Activated T-cell treated with anti-CD3 and anti-CD28 coated beads, Interleukin-2, amount 50 U/mL, for 1 hour (primary cell): ENCODE measurements at regions not wholly inside any gene's neighbourhood (a gene's known extent, or its start where the extent isn't known, plus 50 kb on each side); places are given as distances from the start of the nearest gene placed in this dataset.
A peak's percentile ranks its signal among the peaks of the same experiment; 100 is the strongest.

Experiments used
- DNase-seq: peaks from one replicate; pipeline ENCODE4 v3.0.0-alpha.2; 2020

- DNase-seq: no peak
These were observed 252.4 kb upstream of the SLC39A10 start for GRCh38 chr2:195404651-195405050.

DNA sequence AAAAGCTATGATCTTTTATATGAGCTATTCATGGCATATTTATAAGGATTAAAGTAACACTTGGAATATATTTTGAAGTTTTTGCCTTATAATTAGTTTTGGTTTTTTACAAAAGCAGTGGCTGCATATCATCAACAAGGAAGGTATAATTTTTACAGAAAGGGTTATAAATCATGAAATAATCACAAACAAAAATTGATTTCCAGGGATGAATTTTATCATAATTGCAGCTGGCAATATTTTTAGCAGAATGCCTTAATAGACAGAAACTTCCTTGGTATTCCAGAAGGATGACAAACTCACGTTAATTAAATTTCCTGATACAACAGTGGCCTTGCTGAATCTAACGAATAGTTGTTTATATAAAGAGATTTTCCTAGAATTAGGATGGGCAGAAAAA lies 260.5 kb upstream of the SLC39A10 start:
- no peak for DNase-seq

GRCh38 chr2:195395362-195395761 lies 261.7 kb upstream of the SLC39A10 start:
- DNase-seq: no peak

DNA sequence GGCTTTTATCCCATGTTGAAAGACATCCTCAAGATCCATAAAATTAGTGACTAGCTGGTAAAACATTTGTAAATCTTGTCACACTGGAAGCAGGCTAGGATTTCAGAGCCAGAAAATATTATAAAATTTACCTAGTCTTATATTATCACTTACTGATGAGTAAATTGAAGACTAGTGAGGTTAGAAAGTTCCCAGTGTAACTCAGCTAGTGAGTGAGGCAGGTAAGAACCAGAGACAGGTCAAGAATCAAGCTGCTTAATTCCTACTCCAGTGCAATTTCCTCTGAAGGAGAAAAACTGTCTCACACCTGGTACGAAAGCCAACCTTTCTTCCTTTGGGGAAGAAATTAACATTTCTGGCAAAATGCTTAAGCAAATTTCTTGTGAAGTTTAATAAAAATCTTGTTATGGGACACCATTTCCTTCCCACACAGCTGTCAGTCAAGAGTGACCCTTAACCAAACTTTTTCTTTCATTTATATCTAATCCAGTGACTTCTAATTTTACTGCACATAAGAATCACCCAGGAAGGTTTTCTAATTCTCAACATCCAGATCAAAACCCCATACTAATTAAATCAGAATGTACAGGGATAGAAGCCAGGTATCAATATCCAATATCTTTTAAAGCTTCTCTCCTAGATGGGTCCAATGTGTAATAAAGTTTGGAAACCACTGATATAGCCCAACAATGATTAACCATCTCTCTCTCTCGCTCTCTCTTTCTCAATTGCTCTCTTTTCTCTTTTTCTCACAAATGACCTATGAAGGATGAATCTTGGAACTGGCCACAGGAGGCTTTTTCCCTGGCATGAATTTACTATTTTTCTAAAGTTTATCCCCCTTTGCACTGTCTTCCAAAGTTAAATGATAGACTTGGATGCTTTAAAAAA lies 264.3 kb upstream of the SLC39A10 start:
- no peak for DNase-seq

DNA sequence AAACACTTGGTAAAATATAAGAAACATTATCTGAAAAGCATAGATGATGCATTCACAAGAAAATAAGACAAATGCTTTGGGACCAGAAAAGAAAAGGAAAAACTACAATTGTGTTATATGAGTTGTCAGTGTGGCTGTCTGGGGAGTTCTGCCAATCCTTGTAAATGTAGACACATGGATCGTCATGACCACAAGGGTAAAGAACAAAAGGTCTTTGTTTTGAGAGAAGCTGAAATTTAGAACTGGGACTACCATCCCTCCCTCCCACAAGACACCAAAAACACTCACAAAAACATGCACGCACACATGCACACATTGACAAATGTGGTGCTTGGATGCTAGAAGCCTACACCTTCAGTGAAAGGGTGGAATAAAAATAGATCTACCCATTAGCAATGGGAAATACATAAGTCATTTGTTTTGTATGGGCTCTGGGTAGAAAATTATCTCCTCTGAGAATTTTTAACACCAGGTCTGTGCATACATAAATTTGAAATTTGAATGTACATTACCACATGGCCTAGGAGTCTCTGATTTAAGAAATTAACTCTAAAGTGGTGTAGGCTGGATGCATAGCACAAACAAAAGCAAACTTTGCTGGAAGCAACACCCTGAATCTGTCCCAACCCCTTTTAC lies 266.2 kb upstream of the SLC39A10 start:
- no peak for DNase-seq

GRCh38 chr2:195388028-195388427 lies 269.0 kb upstream of the SLC39A10 start:
- DNase-seq: no peak

- DNase-seq: peak; percentile 23
These were observed 274.8 kb upstream of the SLC39A10 start for GRCh38 chr2:195382186-195382585.

- no peak for DNase-seq
These were observed 286.7 kb upstream of the SLC39A10 start for GRCh38 chr2:195370167-195370943.

DNA sequence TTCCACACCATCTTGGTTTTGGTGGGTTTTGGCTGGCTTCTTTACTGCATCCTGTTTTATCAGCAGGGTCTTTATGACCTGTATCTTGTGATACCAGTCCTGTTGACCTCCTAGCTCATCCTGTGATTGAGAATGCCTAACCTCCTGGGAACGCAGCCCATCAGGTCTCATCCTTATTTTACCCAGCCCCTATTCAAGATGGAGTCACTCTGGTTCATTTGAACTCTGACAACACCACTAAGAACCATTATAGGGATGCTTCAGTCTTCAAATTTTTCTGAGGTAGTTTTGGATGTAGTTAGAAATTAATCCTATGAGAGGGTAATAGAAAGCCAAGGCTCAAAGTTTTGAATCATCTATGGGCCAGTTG lies 287.8 kb upstream of the SLC39A10 start:
- no peak for DNase-seq

GRCh38 chr2:195368249-195369217 lies 288.5 kb upstream of the SLC39A10 start:
- DNase-seq: no peak

DNA sequence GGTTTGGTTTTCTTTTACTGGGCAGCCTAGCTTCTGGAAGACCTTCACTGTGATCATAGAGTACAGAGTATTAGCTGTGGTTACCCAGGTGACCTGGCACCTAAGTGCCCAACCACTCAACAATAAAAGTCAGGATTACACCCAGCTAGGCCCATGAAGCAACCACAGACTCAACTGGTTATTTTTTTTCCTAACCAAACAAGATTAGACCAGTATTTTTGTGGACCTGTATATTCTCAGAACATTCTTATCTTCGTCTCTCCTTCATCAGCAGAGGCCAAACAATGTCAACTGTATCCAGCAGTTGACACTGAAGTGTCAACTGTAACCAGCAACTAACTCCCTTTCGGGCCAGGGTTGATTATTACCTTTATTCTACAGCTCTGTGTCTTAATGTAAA lies 289.2 kb upstream of the SLC39A10 start:
- no peak for DNase-seq

- no peak for DNase-seq
These were observed 292.7 kb upstream of the SLC39A10 start for GRCh38 chr2:195364015-195364965.

DNA sequence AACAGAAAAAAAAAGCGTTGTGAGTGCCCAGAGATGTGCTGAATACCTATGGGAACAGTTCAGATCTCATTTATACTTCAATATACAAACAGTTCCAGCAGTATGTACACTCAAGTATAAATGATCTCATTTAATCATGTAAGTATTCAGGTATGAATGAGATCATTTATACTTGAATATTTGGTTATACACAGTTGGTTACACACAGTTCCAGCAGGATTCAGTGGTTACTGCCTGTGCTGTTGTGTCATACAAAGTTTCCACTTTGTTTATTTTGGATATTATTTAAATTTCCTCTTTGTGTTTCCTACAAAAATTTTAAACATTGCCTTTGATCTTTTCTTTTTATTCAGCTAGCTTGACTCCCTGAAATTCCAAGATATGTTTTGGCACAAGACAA lies 293.5 kb upstream of the SLC39A10 start:
- no peak for DNase-seq

DNA sequence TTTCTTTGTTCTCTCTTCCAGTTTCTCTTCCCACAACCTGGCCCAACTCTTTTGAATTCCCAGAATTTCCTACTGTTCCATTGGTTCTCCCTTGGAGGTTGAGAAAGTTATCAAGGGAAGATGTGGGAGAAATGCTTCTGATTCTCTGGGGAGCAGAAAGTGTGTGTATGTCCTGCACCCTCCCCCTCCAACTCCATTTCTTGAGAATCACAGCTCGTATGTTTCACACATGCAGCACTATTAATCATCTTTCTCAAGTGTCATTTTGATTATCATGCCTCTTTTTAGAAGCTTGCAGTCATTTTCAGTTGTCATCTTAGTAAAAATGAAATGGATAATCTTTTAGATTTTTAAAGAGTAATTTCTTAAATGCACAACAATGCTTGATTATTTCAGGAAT lies 296.8 kb upstream of the SLC39A10 start:
- no peak for DNase-seq

DNA sequence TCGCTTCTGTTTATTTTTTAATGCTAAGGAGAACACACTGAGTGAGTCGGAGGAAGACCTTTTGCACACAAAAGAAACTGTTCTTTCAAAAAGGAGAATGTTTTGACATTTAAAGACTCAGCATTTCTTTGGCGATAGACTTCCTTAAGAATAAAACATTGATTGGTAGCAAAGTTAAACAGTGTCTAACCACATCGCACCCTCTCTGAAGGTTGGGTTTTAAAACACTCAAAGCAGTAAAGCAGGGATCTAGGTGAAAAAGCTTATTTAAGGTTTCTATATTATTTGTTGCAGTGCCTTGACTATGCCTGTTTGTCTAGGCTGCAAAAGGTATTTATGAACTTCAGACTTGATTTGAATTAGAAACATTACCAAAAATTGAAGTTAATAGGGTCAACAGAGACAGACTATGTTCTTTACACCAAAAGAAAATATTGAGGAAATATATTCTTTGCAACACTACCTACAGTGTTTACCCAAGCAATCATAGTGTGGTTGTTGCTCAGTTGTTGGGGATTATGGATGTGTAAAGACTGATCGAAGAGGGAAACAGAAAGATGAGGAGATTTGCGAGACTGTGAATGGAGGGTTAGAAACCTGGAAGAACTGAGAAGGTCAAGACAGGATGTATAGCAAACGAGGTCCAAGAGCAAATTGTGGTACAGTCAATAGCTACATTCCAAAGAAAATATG lies 297.8 kb upstream of the SLC39A10 start:
- no peak for DNase-seq

GRCh38 chr2:195356920-195357440 lies 300.0 kb upstream of the SLC39A10 start:
- DNase-seq: no peak

DNA sequence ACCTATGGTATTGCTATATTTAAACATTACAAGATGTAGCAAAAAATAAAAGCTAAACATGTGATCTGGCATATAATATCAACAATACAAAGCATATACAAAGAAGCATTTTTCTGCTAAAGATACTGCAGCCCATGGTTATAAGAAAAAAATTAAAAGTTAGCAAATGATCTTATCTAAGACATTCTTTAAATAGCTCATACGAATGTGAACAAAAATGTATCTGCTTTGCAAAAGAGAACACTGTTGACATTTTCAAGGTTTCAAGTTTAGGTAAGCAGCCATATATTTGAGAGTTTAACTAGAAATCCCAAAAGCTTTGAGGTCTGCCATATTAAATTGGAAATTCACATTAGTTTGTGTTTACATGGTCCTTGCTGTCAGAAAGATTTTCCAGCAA lies 301.0 kb upstream of the SLC39A10 start:
- DNase-seq: no peak

DNA sequence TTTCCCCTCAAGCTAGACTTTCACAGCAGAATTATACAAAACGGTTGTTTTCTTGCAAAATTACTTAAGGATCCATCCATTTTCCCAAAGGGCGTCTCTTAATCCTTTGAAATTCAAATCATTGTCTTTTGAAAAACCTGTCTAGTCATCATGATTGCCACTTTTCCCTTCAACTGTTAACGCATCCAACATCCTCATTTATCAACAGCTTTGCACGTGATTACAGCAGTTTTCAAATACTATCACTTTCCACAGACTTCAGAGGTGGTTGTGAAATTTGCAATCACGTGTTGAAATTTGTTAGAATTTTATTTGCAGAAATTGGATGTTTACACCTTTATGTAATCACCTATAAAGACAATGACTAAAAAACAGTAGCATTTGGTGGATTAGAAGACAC lies 304.4 kb upstream of the SLC39A10 start:
- DNase-seq: no peak

- DNase-seq: no peak
These were observed 313.0 kb upstream of the SLC39A10 start for GRCh38 chr2:195343942-195344530.

DNA sequence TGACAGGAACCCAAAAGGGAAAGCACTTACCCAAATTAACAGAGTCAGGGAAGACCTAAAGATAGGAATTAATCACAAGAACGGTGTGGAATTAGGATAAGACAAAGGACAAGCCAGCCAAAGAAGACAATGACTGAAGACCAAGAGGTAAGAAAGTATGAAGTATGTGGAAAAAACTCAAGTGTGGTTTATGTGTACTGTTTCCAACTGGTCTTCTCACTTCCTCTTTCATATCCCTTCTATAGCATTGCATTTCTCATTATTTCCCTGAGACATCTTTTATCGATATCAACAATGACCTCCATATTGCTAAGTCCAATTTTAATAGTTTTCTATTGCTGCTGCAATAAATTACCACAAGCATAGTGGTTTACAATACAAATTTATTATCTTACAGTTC lies 313.5 kb upstream of the SLC39A10 start:
- DNase-seq: no peak
